ENCODE measurements at regions not wholly inside any gene's neighbourhood (a gene's known extent, or its start where the extent isn't known, plus 50 kb on each side); places are given as distances from the start of the nearest gene placed in this dataset.

DNA sequence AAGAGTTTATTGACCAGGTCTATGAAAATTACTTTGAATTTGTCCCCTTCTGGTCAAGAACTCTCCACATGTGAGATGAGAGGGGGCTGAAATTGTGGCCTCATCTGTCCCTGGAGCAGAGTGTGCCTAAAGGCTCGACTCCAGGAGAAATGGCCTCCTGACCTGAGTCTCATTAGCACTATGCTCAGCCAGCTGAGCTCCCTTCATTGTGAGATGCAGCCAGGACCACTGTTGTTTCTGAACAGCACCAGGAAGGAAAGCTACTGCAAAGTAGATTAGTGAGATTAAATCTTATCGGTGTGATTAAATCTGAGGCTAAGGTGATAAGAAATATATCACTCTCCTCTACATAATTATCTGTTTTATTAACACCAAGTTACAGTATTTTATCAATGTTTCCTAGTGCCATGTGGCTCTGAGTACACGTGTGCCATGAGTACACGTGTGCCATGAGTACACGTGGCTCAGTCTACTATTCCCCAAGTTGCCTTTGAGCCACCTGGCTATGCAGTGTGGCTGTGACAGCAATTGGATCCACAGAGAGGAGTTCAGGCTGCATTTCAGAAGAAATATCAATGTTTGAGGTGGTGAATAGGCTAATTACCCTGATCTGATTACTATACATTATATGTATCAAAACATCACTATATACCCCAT, 126.9 kb downstream of the IPMK start:
- DNase-seq (ENCODE audit: low read depth in 1 of 2, low spot score in 1 of 2) = no peak
- no peak for TF ChIP-seq JUND (IDR thresholded peaks at IDR 0.05; ENCODE audit: low read depth)
- in situ Hi-C loops (cut with HindIII; ENCODE audit: low pct_unique_long_range_greater_than_20kb, low sequenced_read_pairs) = no loop called here

DNA sequence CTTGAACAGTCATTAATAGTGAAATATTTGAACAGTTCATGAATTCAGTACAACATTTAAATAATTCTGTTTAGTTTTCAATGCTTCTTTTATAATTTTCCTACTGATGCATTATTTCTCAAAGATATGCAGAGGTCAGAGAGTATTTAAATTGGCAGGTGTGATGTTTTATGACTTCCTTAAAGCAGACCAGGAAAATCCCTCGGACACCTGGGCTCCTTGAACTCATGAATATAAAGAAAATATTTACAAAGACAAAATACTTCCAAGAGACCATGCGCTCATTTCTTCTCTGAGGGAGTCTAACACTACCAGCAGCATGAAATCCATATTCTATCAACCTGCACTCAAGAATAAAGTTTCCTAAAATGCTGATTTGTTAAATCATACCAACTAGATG, 127.6 kb downstream of the IPMK start:
- no peak for DNase-seq (ENCODE audit: low read depth in 1 of 2, low spot score in 1 of 2)
- no peak for TF ChIP-seq JUND (IDR thresholded peaks at IDR 0.05; ENCODE audit: low read depth)
- in situ Hi-C loops (cut with HindIII; ENCODE audit: low pct_unique_long_range_greater_than_20kb, low sequenced_read_pairs) = no loop called here

DNA sequence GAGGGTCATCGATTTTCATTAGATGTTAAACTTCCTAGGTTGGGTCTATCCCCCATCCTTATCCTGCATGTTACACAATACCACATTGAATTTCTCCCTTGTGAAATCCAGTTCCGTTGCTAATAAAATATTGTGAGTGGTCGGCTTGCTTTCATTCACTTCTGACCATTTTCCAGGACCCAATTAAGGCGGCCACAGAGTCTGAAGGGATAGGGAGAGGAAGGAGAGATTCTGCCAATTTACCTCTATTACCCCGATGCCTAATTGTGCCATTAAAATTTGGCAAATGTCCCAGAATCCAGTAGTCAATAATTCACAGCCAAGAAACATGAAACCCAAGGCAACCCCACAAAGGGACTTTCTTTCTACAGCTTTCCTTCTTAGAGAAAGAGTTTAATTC, 129.9 kb downstream of the IPMK start:
- in situ Hi-C loops (cut with HindIII; ENCODE audit: low pct_unique_long_range_greater_than_20kb, low sequenced_read_pairs) = no loop called here
- no peak for DNase-seq (ENCODE audit: low read depth in 1 of 2, low spot score in 1 of 2)

GRCh38 chr10:58115218-58116050, 152.3 kb downstream of the IPMK start:
- no peak for TF ChIP-seq JUND (IDR thresholded peaks at IDR 0.05; ENCODE audit: low read depth)
- in situ Hi-C loops (cut with HindIII; ENCODE audit: low pct_unique_long_range_greater_than_20kb, low sequenced_read_pairs) = no loop called here
- DNase-seq (ENCODE audit: low read depth in 1 of 2, low spot score in 1 of 2) = no peak

More for the DNA sequence above, 129.9 kb downstream of the IPMK start:
- TF ChIP-seq JUND (IDR thresholded peaks at IDR 0.05; ENCODE audit: low read depth) = no peak

- no peak for DNase-seq (ENCODE audit: low read depth in 1 of 2, low spot score in 1 of 2)
- in situ Hi-C loops (cut with HindIII; ENCODE audit: low pct_unique_long_range_greater_than_20kb, low sequenced_read_pairs) = no loop called here
- TF ChIP-seq JUND (IDR thresholded peaks at IDR 0.05; ENCODE audit: low read depth) = no peak
Measured at GRCh38 chr10:58109731-58110130, 158.0 kb downstream of the IPMK start.

GRCh38 chr10:58107506-58107905, 160.2 kb downstream of the IPMK start:
- in situ Hi-C loops (cut with HindIII; ENCODE audit: low pct_unique_long_range_greater_than_20kb, low sequenced_read_pairs) = no loop called here
- no peak for DNase-seq (ENCODE audit: low read depth in 1 of 2, low spot score in 1 of 2)
- no peak for TF ChIP-seq JUND (IDR thresholded peaks at IDR 0.05; ENCODE audit: low read depth)

- in situ Hi-C loops (cut with HindIII; ENCODE audit: low pct_unique_long_range_greater_than_20kb, low sequenced_read_pairs) = no loop called here
- no peak for TF ChIP-seq JUND (IDR thresholded peaks at IDR 0.05; ENCODE audit: low read depth)
- no peak for DNase-seq (ENCODE audit: low read depth in 1 of 2, low spot score in 1 of 2)
Measured at GRCh38 chr10:58106211-58107035, 161.3 kb downstream of the IPMK start.

DNA sequence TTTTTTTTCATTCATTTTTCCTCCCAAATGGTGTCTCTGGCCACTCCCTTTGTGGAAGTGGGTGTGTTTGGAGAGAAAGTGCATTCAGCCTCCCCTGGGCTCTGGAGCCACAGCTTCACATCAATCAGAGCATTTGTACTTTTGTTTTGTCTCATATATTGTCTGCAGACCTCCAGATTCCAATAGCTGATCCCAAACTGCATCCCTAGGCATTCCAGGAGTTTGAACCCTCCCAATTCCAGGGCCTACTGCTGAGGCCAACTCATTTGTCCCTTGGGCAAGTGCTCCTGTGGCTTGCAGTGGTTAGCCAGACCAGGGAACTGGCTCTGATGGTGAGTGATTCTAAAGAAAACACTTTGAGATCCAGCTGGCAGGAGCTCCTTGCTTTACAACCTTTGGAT, 163.3 kb downstream of the IPMK start:
- in situ Hi-C loops (cut with HindIII; ENCODE audit: low pct_unique_long_range_greater_than_20kb, low sequenced_read_pairs) = no loop called here
- TF ChIP-seq JUND (IDR thresholded peaks at IDR 0.05; ENCODE audit: low read depth) = no peak
- peak in 1 of 2 experiments; percentile 91 for DNase-seq (ENCODE audit: low read depth in 1 of 2, low spot score in 1 of 2)

GRCh38 chr10:58102897-58103296, 164.8 kb downstream of the IPMK start:
- in situ Hi-C loops (cut with HindIII; ENCODE audit: low pct_unique_long_range_greater_than_20kb, low sequenced_read_pairs) = no loop called here
- peak; percentile 91; the same call in 1 of the 2 replicates for TF ChIP-seq JUND (IDR thresholded peaks at IDR 0.05; ENCODE audit: low read depth)
- DNase-seq (ENCODE audit: low read depth in 1 of 2, low spot score in 1 of 2) = peak in 1 of 2 experiments; percentile 93

DNA sequence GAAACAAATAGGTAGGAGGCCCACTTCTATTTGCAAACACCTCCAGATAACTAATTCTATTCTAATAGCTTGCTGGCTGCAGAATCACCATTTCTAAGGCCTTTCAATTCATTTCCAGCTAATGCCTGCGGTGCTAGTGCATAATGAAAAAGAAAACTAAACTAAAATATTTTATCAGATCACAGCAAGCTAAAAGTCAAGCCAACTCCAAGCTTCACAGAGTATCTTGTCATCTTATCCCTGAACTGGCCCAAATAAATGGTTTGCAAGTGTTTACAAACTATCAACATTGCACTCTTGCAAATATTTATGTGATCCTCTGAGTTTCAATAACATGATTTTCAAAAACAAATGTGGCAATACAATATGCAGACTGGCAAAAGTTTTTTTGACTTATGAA, 166.0 kb downstream of the IPMK start:
- peak; percentile 97 for TF ChIP-seq JUND (IDR thresholded peaks at IDR 0.05; ENCODE audit: low read depth)
- in situ Hi-C loops (cut with HindIII; ENCODE audit: low pct_unique_long_range_greater_than_20kb, low sequenced_read_pairs) = no loop called here
- peak in 1 of 2 experiments; percentile 92 for DNase-seq (ENCODE audit: low read depth in 1 of 2, low spot score in 1 of 2)

DNA sequence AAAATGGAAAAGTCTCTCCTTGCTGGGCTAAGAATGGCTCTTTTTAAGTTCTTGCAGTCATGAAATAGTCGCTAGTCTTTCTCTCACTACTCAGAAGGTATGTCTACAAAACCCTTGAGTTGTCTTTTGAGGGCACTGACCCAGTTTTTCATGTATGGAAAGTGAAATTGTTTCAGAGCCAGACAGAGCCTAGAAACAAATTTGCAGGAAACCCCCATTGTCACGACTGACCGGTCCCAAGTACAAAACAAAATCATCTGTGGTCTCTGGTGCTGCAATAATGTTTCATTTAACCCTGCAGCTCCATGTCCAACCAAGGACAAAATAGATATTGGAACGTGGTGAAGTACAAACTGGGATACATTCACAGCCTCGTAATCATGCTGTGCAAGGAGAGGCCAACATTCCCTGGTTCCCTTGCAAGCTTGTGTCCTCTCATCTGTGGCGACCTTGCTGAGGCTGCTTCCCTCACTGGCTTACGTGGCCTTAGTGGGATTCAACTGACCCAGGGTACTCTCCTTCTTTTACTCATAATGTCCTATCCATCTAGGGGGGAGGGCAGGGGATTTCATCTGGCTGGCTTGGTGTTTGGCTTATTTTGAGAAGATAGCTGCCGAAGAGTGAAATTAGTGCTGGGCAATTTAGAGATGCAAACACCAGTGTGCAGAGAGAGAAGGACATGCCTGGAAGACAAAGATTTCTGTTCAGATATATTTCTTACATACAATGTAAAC, 172.5 kb downstream of the IPMK start:
- DNase-seq (ENCODE audit: low read depth in 1 of 2, low spot score in 1 of 2) = peak in 1 of 2 experiments; percentile 60
- TF ChIP-seq JUND (IDR thresholded peaks at IDR 0.05; ENCODE audit: low read depth) = peak; percentile 21; the same call in 1 of the 2 replicates
- in situ Hi-C loops (cut with HindIII; ENCODE audit: low pct_unique_long_range_greater_than_20kb, low sequenced_read_pairs) = no loop called here

- no peak for DNase-seq (ENCODE audit: low read depth in 1 of 2, low spot score in 1 of 2)
- TF ChIP-seq JUND (IDR thresholded peaks at IDR 0.05; ENCODE audit: low read depth) = no peak
- in situ Hi-C loops (cut with HindIII; ENCODE audit: low pct_unique_long_range_greater_than_20kb, low sequenced_read_pairs) = no loop called here
Measured at GRCh38 chr10:58091886-58092285, 175.8 kb downstream of the IPMK start.

All from T47D (cell line).